HEK293 (cell line): ENCODE measurements at regions not wholly inside any gene's neighbourhood (a gene's known extent, or its start where the extent isn't known, plus 50 kb on each side); places are given as distances from the start of the nearest gene placed in this dataset.

ENCODE experiments used
- CTCF ChIA-PET: fragments of 350-600 bp; formaldehyde crosslinking; extraction: SDS; loops from one replicate; lab custom pipeline; 2021; ENCODE audit warnings: antibody characterized with exemption; lab: Yijun Ruan, JAX
- POLR2A ChIA-PET: fragments of 300-600 bp; formaldehyde crosslinking; extraction: SDS; loops from one replicate; lab custom pipeline; 2020; ENCODE audit warnings: antibody characterized with exemption, inconsistent platforms; lab: Yijun Ruan, JAX
- H3K27ac ChIP-seq: fragments of 200-500 bp; sonication (Bioruptor generic); 2 replicates; pipeline ENCODE4 v1.5.1; 2014; ENCODE audit warnings: low read depth, low read length, control low read depth, inconsistent platforms; ENCODE audit errors: extremely low read depth
- H3K36me3 ChIP-seq, 2 experiments: fragments of 200-500 bp in 1 of 2; sonication (Bioruptor generic) in 1 of 2; 1 replicate in 1 of 2; 2 replicates in 1 of 2; pipeline ENCODE4 v1.5.1; 2014 to 2017; ENCODE audit warnings: inconsistent platforms in 2 of 2, low read length in 2 of 2; ENCODE audit not compliant: control insufficient read depth in 2 of 2, insufficient read depth in 1 of 2
- H3K4me1 ChIP-seq: fragments of 200-500 bp; sonication (Bioruptor generic); 2 replicates; pipeline ENCODE4 v1.5.1; 2014; ENCODE audit warnings: mild to moderate bottlenecking, low read length, inconsistent platforms; ENCODE audit not compliant: control insufficient read depth, insufficient read depth
- H3K4me3 ChIP-seq: 2 replicates; pipeline ENCODE4 v1.5.1; 2011; ENCODE audit warnings: low read depth, mild to moderate bottlenecking, control low read depth, low read length, moderate library complexity
- H3K9me3 ChIP-seq: fragments of 200-500 bp; sonication (Bioruptor generic); 2 replicates; pipeline ENCODE4 v1.5.1; 2014; ENCODE audit warnings: low read depth, low read length, inconsistent platforms; ENCODE audit not compliant: control insufficient read depth, insufficient read depth
- HOXA7 ChIP-seq: sonication (generic); formaldehyde crosslinking; IDR thresholded peaks from 2 replicates; pipeline ENCODE4 v1.8.1; 2022; ENCODE audit warnings: missing genetic modification reagents, borderline replicate concordance
- HOXD13 ChIP-seq: sonication (generic); formaldehyde crosslinking; IDR thresholded peaks from 2 replicates; pipeline ENCODE4 v1.8.0; 2022; ENCODE audit warnings: missing genetic modification reagents, borderline replicate concordance
- INSM2 ChIP-seq: fragments of 450-650 bp; formaldehyde crosslinking; IDR thresholded peaks from 2 replicates; pipeline ENCODE4 v1.5.1; 2016; ENCODE audit warnings: missing biosample characterization, missing genetic modification characterization
- KLF10 ChIP-seq: fragments of 450-650 bp; IDR thresholded peaks from 2 replicates; pipeline ENCODE4 v1.5.1; 2018; ENCODE audit warnings: missing biosample characterization, mild to moderate bottlenecking, missing genetic modification characterization
- OSR2 ChIP-seq: fragments of 450-650 bp; formaldehyde crosslinking; IDR thresholded peaks from 2 replicates; pipeline ENCODE4 v1.5.1; 2016; ENCODE audit warnings: missing biosample characterization, missing genetic modification characterization
- PRDM2 ChIP-seq: fragments of 450-650 bp; formaldehyde crosslinking; IDR thresholded peaks from 2 replicates; pipeline ENCODE4 v1.5.1; 2016; ENCODE audit warnings: missing biosample characterization, missing genetic modification characterization, borderline replicate concordance
- SP2 ChIP-seq: fragments of 450-650 bp; formaldehyde crosslinking; IDR thresholded peaks from 2 replicates; pipeline ENCODE4 v1.5.1; 2016; ENCODE audit warnings: missing biosample characterization, missing genetic modification characterization
- TCF7L2 ChIP-seq: IDR thresholded peaks from 2 replicates; pipeline ENCODE4 v1.6.1; 2011; ENCODE audit warnings: low read depth, mild to moderate bottlenecking, inconsistent platforms, low read length, moderate library complexity, borderline replicate concordance
- ZBTB20 ChIP-seq: fragments of 450-650 bp; formaldehyde crosslinking; IDR thresholded peaks from 2 replicates; pipeline ENCODE4 v1.5.1; 2016; ENCODE audit warnings: missing biosample characterization, missing genetic modification characterization
- ZNF112 ChIP-seq: fragments of 450-650 bp; formaldehyde crosslinking; IDR thresholded peaks from 2 replicates; pipeline ENCODE4 v1.5.0; 2017; ENCODE audit warnings: missing biosample characterization, missing genetic modification characterization
- ZNF121 ChIP-seq: fragments of 450-650 bp; formaldehyde crosslinking; IDR thresholded peaks from 2 replicates; pipeline ENCODE4 v1.5.1; 2016; ENCODE audit warnings: missing biosample characterization, missing genetic modification characterization
- ZNF132 ChIP-seq: fragments of 450-650 bp; formaldehyde crosslinking; IDR thresholded peaks from 2 replicates; pipeline ENCODE4 v1.5.1; 2017; ENCODE audit warnings: missing biosample characterization, missing genetic modification characterization, borderline replicate concordance
- ZNF133 ChIP-seq: fragments of 450-650 bp; formaldehyde crosslinking; IDR thresholded peaks from 2 replicates; pipeline ENCODE4 v1.5.1; 2016; ENCODE audit warnings: missing biosample characterization, missing genetic modification characterization
- ZNF146 ChIP-seq: fragments of 450-650 bp; formaldehyde crosslinking; IDR thresholded peaks from 2 replicates; pipeline ENCODE4 v1.5.1; 2016; ENCODE audit warnings: missing biosample characterization, missing genetic modification characterization
- ZNF155 ChIP-seq: fragments of 450-650 bp; formaldehyde crosslinking; IDR thresholded peaks from 2 replicates; pipeline ENCODE4 v1.5.1; 2016; ENCODE audit warnings: missing biosample characterization, missing genetic modification characterization
- ZNF211 ChIP-seq: fragments of 450-650 bp; formaldehyde crosslinking; IDR thresholded peaks from 2 replicates; pipeline ENCODE4 v1.5.1; 2016; ENCODE audit warnings: low read depth, missing biosample characterization, missing genetic modification characterization
- ZNF302 ChIP-seq: fragments of 450-650 bp; formaldehyde crosslinking; IDR thresholded peaks from 2 replicates; pipeline ENCODE4 v1.5.1; 2016; ENCODE audit warnings: missing biosample characterization, missing genetic modification characterization, low read depth
- ZNF350 ChIP-seq: fragments of 450-650 bp; formaldehyde crosslinking; IDR thresholded peaks from 2 replicates; pipeline ENCODE4 v1.5.0; 2017; ENCODE audit warnings: missing biosample characterization, mild to moderate bottlenecking, missing genetic modification characterization
- ZNF548 ChIP-seq: fragments of 450-650 bp; formaldehyde crosslinking; IDR thresholded peaks from 2 replicates; pipeline ENCODE4 v1.5.1; 2016; ENCODE audit warnings: missing biosample characterization, missing genetic modification characterization
- ZNF560 ChIP-seq: fragments of 450-650 bp; formaldehyde crosslinking; IDR thresholded peaks from 2 replicates; pipeline ENCODE4 v1.5.1; 2017; ENCODE audit warnings: missing biosample characterization, missing genetic modification characterization, borderline replicate concordance
- ZNF623 ChIP-seq: fragments of 450-650 bp; formaldehyde crosslinking; IDR thresholded peaks from 2 replicates; pipeline ENCODE4 v1.5.1; 2016; ENCODE audit warnings: missing biosample characterization, missing genetic modification characterization
- ZSCAN23 ChIP-seq: fragments of 450-650 bp; formaldehyde crosslinking; IDR thresholded peaks from 2 replicates; pipeline ENCODE4 v1.5.1; 2016; ENCODE audit warnings: missing biosample characterization, missing genetic modification characterization
- TF ChIP-seq, protein P1 (sequence below): fragments of 450-650 bp; formaldehyde crosslinking; conservative IDR thresholded peaks from 2 replicates; pipeline ENCODE4 v1.5.1; 2016; ENCODE audit warnings: low read depth, missing biosample characterization, missing genetic modification characterization

- H3K27ac ChIP-seq: no peak overlapping the region
- no peaks in the 10 kb centered on the region for H3K9me3 ChIP-seq
- H3K36me3 ChIP-seq: no peaks in the 10 kb centered on the region
- CTCF ChIA-PET: no interaction called here
- H3K4me1 ChIP-seq: no peaks in the 10 kb centered on the region
- no peak overlapping the region for H3K4me3 ChIP-seq
- TF ChIP-seq HOXD13 (no peak), ZNF560 (tag by site-specific recombination) (no peak), PRDM2 (no peak), INSM2 (tag by site-specific recombination) (no peak), ZSCAN23 (tag by site-specific recombination) (no peak), ZNF548 (tag by site-specific recombination) (no peak), ZNF112 (tag by site-specific recombination) (no peak), HOXA7 (CRISPR knock-in tag) (no peak), OSR2 (tag by site-specific recombination) (no peak), TCF7L2 (no peak)
- TF ChIP-seq, all 188 proteins: peak for 0
- POLR2A ChIA-PET: no interaction called here
These were observed 473.7 kb downstream of the ARL4A start for GRCh38 chr7:13161125-13161524.

DNA sequence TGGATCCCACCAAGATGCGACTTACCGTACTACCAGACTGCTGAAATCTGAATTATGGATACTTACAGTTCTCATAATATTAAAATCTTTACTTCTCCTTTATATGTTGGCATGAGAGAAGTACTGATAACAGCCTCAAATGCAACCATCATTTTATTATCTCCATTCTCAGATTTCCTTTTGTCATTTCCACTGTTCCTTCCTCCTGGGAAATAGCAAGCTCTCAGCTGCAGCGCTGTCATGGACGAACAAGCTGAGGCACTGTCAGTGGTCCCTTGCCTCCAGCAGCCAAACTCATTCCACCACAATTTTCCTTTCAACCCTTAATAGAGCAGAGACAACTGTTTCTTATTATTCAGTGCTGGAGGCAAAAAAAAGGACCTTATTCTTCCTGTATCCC, 478.4 kb downstream of the ARL4A start:
- CTCF ChIA-PET: interaction anchor here (0.6 kb wide), 1 partner anchor 1526 kb away, joined by 6 read pairs; no protein-coding TSS in a partner anchor

More for the DNA sequence above, 478.4 kb downstream of the ARL4A start:
- H3K4me3 ChIP-seq: no peak overlapping the region
- no peak overlapping the region for H3K27ac ChIP-seq
- H3K9me3 ChIP-seq: no peaks in the 10 kb centered on the region
- H3K36me3 ChIP-seq: no peaks in the 10 kb centered on the region
- POLR2A ChIA-PET: no interaction called here
- TF ChIP-seq ZNF211 (tag by site-specific recombination) (no peak), ZNF623 (tag by site-specific recombination) (no peak), ZNF146 (tag by site-specific recombination) (no peak), ZNF155 (tag by site-specific recombination) (no peak), ZNF132 (no peak), KLF10 (tag by site-specific recombination) (no peak), ZNF133 (tag by site-specific recombination) (no peak), ZNF121 (tag by site-specific recombination) (no peak), SP2 (tag by site-specific recombination) (no peak), ZNF302 (tag by site-specific recombination) (no peak), ZNF350 (tag by site-specific recombination) (no peak), ZBTB20 (tag by site-specific recombination) (no peak)
- TF ChIP-seq, protein P1, sequence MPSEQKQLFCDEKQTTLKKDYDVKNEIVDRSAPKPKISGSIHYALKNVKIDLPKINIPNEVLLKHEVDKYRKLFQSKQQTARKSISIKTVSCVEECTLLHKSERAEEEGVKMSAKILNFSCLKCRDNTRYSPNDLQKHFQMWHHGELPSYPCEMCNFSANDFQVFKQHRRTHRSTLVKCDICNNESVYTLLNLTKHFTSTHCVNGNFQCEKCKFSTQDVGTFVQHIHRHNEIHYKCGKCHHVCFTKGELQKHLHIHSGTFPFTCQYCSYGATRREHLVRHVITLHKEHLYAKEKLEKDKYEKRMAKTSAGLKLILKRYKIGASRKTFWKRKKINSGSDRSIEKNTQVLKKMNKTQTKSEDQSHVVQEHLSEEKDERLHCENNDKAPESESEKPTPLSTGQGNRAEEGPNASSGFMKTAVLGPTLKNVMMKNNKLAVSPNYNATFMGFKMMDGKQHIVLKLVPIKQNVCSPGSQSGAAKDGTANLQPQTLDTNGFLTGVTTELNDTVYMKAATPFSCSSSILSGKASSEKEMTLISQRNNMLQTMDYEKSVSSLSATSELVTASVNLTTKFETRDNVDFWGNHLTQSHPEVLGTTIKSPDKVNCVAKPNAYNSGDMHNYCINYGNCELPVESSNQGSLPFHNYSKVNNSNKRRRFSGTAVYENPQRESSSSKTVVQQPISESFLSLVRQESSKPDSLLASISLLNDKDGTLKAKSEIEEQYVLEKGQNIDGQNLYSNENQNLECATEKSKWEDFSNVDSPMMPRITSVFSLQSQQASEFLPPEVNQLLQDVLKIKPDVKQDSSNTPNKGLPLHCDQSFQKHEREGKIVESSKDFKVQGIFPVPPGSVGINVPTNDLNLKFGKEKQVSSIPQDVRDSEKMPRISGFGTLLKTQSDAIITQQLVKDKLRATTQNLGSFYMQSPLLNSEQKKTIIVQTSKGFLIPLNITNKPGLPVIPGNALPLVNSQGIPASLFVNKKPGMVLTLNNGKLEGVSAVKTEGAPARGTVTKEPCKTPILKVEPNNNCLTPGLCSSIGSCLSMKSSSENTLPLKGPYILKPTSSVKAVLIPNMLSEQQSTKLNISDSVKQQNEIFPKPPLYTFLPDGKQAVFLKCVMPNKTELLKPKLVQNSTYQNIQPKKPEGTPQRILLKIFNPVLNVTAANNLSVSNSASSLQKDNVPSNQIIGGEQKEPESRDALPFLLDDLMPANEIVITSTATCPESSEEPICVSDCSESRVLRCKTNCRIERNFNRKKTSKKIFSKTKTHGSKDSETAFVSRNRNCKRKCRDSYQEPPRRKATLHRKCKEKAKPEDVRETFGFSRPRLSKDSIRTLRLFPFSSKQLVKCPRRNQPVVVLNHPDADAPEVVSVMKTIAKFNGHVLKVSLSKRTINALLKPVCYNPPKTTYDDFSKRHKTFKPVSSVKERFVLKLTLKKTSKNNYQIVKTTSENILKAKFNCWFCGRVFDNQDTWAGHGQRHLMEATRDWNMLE: no peak
- H3K4me1 ChIP-seq: no peaks in the 10 kb centered on the region
